Bone marrow (tissue), 2 donors: ENCODE measurements at regions not wholly inside any gene's neighbourhood (a gene's known extent, or its start where the extent isn't known, plus 50 kb on each side); places are given as distances from the start of the nearest gene placed in this dataset.
A peak's percentile ranks its signal among the peaks of the same experiment; 100 is the strongest.

Experiments used
- DNase-seq, 2 donors: peaks; one replicate each; lab custom pipeline; 2025; lab: John Stamatoyannopoulos, UW

DNA sequence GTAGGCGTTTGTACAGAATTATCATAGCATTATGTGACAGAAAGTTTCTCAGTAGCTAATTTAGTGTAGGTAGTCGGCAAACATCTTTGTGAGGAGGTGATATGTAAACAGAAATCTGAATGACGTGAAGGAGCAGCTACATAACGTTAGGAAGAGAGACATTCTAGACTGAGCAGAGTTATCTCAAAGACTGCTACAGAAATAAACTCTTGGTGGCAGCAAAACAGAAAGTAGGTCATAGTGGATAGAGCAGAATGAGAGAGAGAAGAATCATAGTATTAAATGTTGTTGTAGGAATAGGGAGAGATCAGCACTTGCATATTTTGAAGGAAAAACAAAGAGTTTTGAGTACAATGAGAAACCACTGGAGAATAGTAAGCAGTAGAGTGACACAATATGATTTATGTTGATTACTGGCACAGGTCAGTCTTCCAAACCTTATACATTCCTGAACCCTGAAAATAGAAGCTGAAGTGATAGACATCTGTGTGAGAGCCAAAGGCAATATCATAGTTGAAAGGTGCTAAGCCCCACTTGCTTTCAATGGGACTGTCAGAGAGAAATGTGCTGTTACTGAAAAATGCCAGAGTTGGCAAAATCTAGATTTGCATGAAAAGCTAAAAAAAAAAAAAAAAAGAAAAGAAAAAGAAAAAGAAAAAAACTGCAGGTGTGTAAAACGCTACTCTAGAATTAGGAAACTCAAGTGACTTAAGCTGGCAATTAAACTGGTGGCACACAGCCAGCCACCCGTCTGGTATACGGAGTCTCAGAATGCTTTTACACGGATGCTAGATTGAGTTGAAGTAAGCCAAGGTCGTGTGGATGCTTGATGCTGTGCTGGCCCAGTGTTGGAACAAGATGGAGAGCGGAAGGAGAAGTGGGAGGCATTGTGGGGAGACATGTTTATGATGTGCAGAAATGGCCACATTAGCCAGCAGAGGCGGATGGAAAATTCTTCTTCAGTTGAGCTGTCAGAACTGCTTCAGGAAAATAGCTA is 750.2 kb upstream of the HS3ST1 start:
- no peak for DNase-seq

DNA sequence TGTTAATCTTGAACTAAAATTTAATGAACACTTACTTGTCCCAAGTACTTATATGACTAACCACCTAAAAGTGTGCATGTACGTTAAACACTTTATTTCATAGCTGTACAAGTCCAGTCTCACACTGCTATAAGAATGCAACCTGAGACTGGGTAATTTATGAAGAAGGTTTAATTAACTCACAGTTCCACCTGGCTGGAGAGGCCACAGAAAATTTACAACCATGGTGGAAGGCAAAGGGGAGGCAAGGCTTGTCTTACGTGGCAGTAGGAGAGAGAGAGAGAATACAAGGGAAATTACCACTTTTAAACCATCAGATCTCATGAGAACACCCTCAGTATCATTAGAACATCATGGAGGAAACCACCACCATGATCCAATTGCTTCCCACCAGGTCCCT is 748.7 kb upstream of the HS3ST1 start:
- no peak for DNase-seq

- no peak for DNase-seq
Observed at GRCh38 chr4:12173496-12173895, 744.8 kb upstream of the HS3ST1 start.

- DNase-seq = no peak
Observed at GRCh38 chr4:12172198-12172973, 743.7 kb upstream of the HS3ST1 start.

GRCh38 chr4:12170308-12170707 is 741.6 kb upstream of the HS3ST1 start:
- DNase-seq = no peak

DNA sequence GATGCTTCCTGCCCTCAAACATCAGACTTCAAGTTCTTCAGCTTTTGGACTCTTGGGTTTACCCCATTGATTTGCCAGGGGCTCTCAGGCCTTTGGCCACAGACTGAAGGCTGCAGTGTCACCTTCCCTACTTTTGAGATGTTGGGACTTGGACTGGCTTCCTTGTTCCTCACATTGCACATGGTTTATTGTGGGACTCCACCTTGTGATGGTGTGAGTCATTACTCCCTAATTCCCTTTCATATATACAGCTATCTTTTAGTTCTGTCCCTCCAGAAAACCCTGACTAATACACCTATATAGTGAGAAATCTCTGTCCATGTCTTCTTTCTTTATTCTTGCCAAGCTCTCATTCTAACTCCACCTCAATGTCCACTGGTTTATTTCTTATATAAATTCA is 736.9 kb upstream of the HS3ST1 start:
- DNase-seq = no peak

- no peak for DNase-seq
Observed at GRCh38 chr4:12146339-12146738, 717.6 kb upstream of the HS3ST1 start.

GRCh38 chr4:12145768-12146167 is 717.1 kb upstream of the HS3ST1 start:
- DNase-seq = no peak

- DNase-seq = no peak
Observed at GRCh38 chr4:12145106-12145505, 716.4 kb upstream of the HS3ST1 start.

DNA sequence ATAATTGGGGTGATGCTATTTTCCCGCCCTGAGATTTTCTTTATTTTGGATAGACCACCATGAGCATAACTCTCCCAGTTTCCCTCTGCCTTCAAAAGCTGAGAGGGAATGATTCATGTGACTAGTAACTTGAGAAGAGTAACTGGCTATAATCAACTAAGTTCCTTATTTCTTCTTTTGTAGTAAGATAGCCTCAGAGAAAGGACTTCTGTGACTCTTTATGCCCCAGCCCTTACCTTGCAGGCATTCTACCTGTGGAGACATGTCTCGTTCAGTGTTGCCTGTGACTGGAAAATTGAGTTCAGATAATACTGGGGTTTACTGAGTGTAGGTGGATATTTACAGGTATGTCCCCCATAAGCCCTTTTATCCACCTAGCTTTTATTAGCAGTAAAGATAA is 715.4 kb upstream of the HS3ST1 start:
- DNase-seq = no peak

DNA sequence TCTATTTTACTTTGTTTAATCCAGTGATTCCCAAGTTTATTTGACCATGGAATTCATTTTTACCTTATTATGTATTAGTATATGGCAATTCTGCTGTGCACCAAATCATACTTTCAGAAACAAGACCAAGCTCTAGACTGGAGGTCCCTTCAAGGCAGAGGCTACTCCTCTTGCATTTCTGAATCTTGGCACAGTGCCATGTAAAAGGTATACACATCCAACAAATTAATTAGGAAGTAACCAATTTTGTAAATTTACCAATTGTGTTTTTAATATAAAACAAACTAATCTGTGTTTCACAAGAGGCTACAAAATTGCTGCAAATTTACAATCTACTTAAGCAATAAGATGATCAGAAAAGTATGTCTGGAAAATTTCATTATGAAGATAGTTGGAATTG is 712.2 kb upstream of the HS3ST1 start:
- DNase-seq = no peak

GRCh38 chr4:12139296-12139695 is 710.6 kb upstream of the HS3ST1 start:
- no peak for DNase-seq

- DNase-seq = no peak
Observed at GRCh38 chr4:12138488-12138887, 709.8 kb upstream of the HS3ST1 start.

GRCh38 chr4:12137575-12137974 is 708.9 kb upstream of the HS3ST1 start:
- DNase-seq = no peak

DNA sequence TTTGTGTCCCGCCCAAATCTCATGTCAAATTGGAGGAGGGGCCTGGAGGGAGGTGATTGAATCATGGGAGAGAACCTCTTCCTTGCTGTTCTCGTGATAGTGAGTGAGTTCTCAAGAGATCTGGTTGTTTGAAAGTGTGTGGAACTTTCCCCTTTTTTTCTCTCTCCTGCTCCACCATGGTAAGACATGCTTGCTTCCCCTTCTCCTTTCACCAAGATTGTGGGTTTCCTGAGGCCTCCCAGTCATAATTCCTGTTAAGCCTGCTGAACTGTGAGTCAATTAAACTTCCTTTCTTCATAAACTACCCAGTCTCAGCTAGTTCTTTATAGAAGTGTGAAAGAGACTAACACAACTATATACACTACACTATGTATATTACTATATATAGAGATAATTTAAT is 697.8 kb upstream of the HS3ST1 start:
- DNase-seq = no peak

DNA sequence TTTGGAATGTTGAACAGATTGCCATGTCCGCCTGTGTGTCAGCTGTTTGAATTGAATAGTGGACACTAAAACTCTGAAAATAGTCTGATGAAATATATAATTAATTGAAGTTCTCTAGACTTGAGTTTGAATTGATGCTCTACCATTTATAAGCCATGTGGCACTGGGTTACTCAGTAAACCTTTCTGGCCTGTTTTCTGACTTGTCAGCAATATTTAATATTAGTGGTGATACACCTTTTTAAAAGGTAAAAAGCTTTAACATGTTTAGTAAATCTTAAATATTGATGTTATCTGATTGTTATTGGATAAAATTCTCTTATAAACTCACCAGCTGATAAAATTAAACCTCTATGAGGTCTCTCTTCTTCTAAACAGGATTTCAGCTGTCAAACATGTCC is 695.4 kb upstream of the HS3ST1 start:
- no peak for DNase-seq

- DNase-seq = no peak
Observed at GRCh38 chr4:12123707-12124106, 695.0 kb upstream of the HS3ST1 start.

GRCh38 chr4:12122316-12122715 is 693.6 kb upstream of the HS3ST1 start:
- no peak for DNase-seq

GRCh38 chr4:12120968-12121367 is 692.3 kb upstream of the HS3ST1 start:
- DNase-seq = no peak

- peak; percentile 1 to 7 for DNase-seq
Observed at GRCh38 chr4:12118651-12119213, 690.0 kb upstream of the HS3ST1 start.

DNA sequence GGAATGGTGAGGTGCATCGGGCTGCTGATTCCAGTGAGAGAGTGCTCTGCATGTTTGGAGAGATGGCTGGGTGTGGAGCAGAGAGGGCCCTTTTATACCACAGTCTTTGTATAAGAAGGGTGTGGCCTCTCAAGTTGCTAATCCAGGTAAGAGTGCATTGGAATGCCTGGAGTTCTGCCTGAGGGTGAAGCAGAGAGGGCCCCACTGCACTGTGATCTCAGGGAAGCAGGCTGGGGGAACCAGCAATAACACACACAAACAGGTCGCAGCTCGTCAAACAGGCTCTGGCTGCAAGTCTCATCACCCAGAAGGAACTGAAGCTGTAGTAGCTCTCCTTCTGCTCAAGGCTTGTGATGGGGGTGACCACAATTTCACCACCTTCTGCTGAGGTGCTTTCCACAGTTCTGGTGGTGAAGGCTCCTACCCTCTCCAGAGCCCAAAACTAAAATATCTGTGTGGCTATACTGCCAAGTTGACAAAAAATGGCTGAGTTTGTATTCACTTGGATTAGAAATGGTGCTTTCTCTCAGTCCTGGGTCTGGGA is 687.4 kb upstream of the HS3ST1 start:
- DNase-seq = no peak

DNA sequence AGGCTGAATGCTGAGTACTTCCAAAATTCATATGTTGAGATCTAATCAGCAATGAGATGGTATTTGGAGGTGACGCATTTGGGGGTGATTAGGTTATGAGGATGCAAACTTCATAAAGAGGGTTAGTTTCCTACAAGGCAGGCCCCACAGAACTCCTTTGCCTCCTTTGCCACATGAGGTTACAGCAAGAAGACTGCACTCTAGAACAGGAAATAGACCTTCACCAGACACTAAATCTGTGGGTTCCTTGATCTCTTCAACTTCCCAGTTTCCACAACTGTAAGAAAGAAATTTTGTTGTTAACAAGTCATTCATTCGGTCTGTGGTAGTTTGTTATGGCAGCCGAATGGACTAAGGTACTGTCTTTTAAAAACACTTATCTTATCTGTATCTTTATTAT is 681.9 kb upstream of the HS3ST1 start:
- no peak for DNase-seq
